K562 (cell line): ENCODE measurements at regions not wholly inside any gene's neighbourhood (a gene's known extent, or its start where the extent isn't known, plus 50 kb on each side); places are given as distances from the start of the nearest gene placed in this dataset.

Source experiments
- ATAC-seq: fragments of 200-7000 bp; cut with Tn5 transposase; 3 replicates; pipeline ENCODE4 v1.9.1; 2020; ENCODE audit warnings: moderate library complexity
- BruUV-seq: library from RNA; stranded (reverse); fragments of 400-500 nt; replicated peaks from 2 replicates; lab custom pipeline; 2021; lab: Mats Ljungman, UMichigan
- CTCF ChIA-PET: fragments of 300-600 bp; formaldehyde crosslinking; extraction: SDS; loops from one replicate; lab custom pipeline; 2021; ENCODE audit warnings: low intra/inter-chr PET ratio; lab: Yijun Ruan, JAX
- POLR2A ChIA-PET: fragments of 300-600, 350-650 bp; sonication (Branson Sonifier 250); formaldehyde crosslinking; extraction: SDS; loops from one replicate; lab custom pipeline; 2021; ENCODE audit warnings: antibody characterized with exemption, inconsistent platforms; lab: Yijun Ruan, JAX
- DNase-seq, 4 experiments: peaks; one replicate each; pipeline versions ENCODE4 v3.0.0 to v3.0.0-alpha.2; 2011 to 2018; ENCODE audit warnings: low spot score in 3 of 4, mixed read lengths in 3 of 4; ENCODE audit errors: extremely low read depth in 1 of 4
- FAIRE-seq: peaks from 2 replicates; lab custom pipeline; 2011; peaks lifted over from hg19 to GRCh38; lab: Jason Lieb, UNC
- H2AFZ ChIP-seq: 2 replicates; pipeline ENCODE4 v1.6.0; 2011; ENCODE audit warnings: low read depth, low read length, control low read depth, inconsistent platforms
- H3K27ac ChIP-seq: fragments of 200-600 bp; 3 replicates; pipeline ENCODE4 v1.8.0; 2011; ENCODE audit warnings: low read depth, mild to moderate bottlenecking, control low read depth, inconsistent platforms, low read length, moderate library complexity, mixed read lengths; ENCODE audit errors: extremely low read depth
- H3K27me3 ChIP-seq, 2 experiments: fragments of 300-600 bp in 1 of 2; 2 replicates in 1 of 2; 3 replicates in 1 of 2; pipeline versions ENCODE4 v1.6.0 to v1.8.0; 2011; ENCODE audit warnings: inconsistent platforms in 2 of 2, low read length in 2 of 2, mild to moderate bottlenecking in 1 of 2, mixed read lengths in 1 of 2, moderate library complexity in 1 of 2; ENCODE audit not compliant: control insufficient read depth in 2 of 2, insufficient read depth in 2 of 2
- H3K36me3 ChIP-seq: fragments of 300-600 bp; 3 replicates; pipeline ENCODE4 v1.8.0; 2011; ENCODE audit warnings: mild to moderate bottlenecking, low read length, inconsistent platforms; ENCODE audit not compliant: control insufficient read depth, insufficient read depth
- H3K4me1 ChIP-seq, 2 experiments: fragments of 200-600 bp in 1 of 2; replicated peaks in 1 of 2; 2 replicates in 1 of 2; 3 replicates in 1 of 2; pipeline versions ENCODE4 v1.5.1 to v1.8.0; 2011; ENCODE audit warnings: inconsistent platforms in 2 of 2, low read length in 2 of 2, mild to moderate bottlenecking in 1 of 2, mixed read lengths in 1 of 2, moderate library complexity in 1 of 2; ENCODE audit not compliant: control insufficient read depth in 2 of 2, insufficient read depth in 2 of 2
- H3K4me2 ChIP-seq: 2 replicates; pipeline ENCODE4 v1.6.1; 2011; ENCODE audit warnings: low read length, control low read depth, inconsistent platforms, mixed read lengths; ENCODE audit not compliant: insufficient read depth
- H3K4me3 ChIP-seq: fragments of 200-600 bp; sonication (generic), shearing (Covaris generic); 2 replicates; pipeline ENCODE4 v1.5.1; 2016; ENCODE audit warnings: control low read depth, inconsistent platforms
- H3K79me2 ChIP-seq: fragments of 200-600 bp; 3 replicates; pipeline ENCODE4 v1.8.0; 2011; ENCODE audit warnings: low read length, inconsistent platforms; ENCODE audit not compliant: control insufficient read depth, insufficient read depth
- H3K9ac ChIP-seq, 2 experiments: 2 replicates each; pipeline versions ENCODE4 v1.6.0 to v1.6.1; 2011; ENCODE audit warnings: low read depth in 2 of 2, low read length in 2 of 2, control low read depth in 1 of 2, inconsistent platforms in 1 of 2, mild to moderate bottlenecking in 1 of 2, mixed read lengths in 1 of 2; ENCODE audit not compliant: insufficient read depth in 1 of 2
- H3K9me1 ChIP-seq: one replicate; pipeline ENCODE4 v1.6.0; 2011; ENCODE audit warnings: inconsistent platforms, mild to moderate bottlenecking, low read length, moderate library complexity; ENCODE audit not compliant: control insufficient read depth, insufficient read depth
- H3K9me3 ChIP-seq: replicated peaks from 2 replicates; pipeline ENCODE4 v1.5.1; 2011; ENCODE audit warnings: low read depth, low read length, inconsistent platforms; ENCODE audit not compliant: control insufficient read depth, insufficient read depth
- H4K20me1 ChIP-seq: replicated peaks from 2 replicates; pipeline ENCODE4 v1.6.1; 2011; ENCODE audit warnings: low read length, inconsistent platforms, mixed read lengths; ENCODE audit not compliant: control insufficient read depth, insufficient read depth
- AFF4 ChIP-seq: sonication (generic); formaldehyde crosslinking; IDR thresholded peaks from 2 replicates; pipeline ENCODE4 v1.8.0; 2023; ENCODE audit warnings: mild to moderate bottlenecking, missing genetic modification reagents
- BRF2 ChIP-seq: IDR thresholded peaks from 3 replicates; pipeline ENCODE4 v1.6.1; 2011; ENCODE audit warnings: borderline replicate concordance, mild to moderate bottlenecking; ENCODE audit not compliant: insufficient read length, insufficient read depth
- DLX4 ChIP-seq: fragments of 250-450 bp; sonication (Bioruptor Pico); IDR thresholded peaks from 2 replicates; pipeline ENCODE4 v1.6.1; 2021; ENCODE audit warnings: mild to moderate bottlenecking
- HDAC6 ChIP-seq: IDR thresholded peaks from 2 replicates; pipeline ENCODE4 v1.6.1; 2012; ENCODE audit warnings: low read depth, mild to moderate bottlenecking, control low read depth, inconsistent platforms, low read length, moderate library complexity
- MECOM ChIP-seq: fragments of 250-450 bp; sonication (Bioruptor Pico); IDR thresholded peaks from 2 replicates; pipeline ENCODE4 v1.8.0; 2022; ENCODE audit warnings: inconsistent platforms
- NR4A1 ChIP-seq, 2 experiments: fragments of 250-450 bp in 1 of 2; fragments of 450-650 bp in 1 of 2; sonication (Bioruptor Pico) in 1 of 2; IDR thresholded peaks; 2 replicates each; pipeline versions ENCODE4 v1.4.0 to v1.6.1; 2016 to 2020; ENCODE audit warnings: mild to moderate bottlenecking in 2 of 2, missing compliant biosample characterization in 1 of 2, missing genetic modification characterization in 1 of 2, moderate library complexity in 1 of 2
- POLR3A ChIP-seq: IDR thresholded peaks from 2 replicates; pipeline ENCODE4 v1.6.1; 2011; ENCODE audit warnings: borderline replicate concordance, mild to moderate bottlenecking, moderate library complexity; ENCODE audit not compliant: insufficient read length, insufficient read depth; ENCODE audit errors: extremely low read depth
- POLR3G ChIP-seq: IDR thresholded peaks from 2 replicates; pipeline ENCODE4 v1.6.1; 2011; ENCODE audit not compliant: insufficient read length, insufficient replicate concordance; ENCODE audit errors: extremely low read depth
- SIX5 ChIP-seq, 2 experiments: IDR thresholded peaks; 2 replicates each; pipeline ENCODE4 v1.6.1; 2011; ENCODE audit warnings: low read length in 2 of 2, borderline replicate concordance in 1 of 2, low read depth in 1 of 2, mild to moderate bottlenecking in 1 of 2, moderate library complexity in 1 of 2; ENCODE audit not compliant: insufficient read depth in 1 of 2
- TBP ChIP-seq: optimal IDR thresholded peaks from 2 replicates; pipeline ENCODE3; 2011; ENCODE audit warnings: low read depth, low read length, improper control_type of control experiment
- TRIM25 ChIP-seq: fragments of 450-650 bp; IDR thresholded peaks from 2 replicates; pipeline ENCODE4 v1.7.0; 2016; ENCODE audit warnings: borderline replicate concordance
- ZNF431 ChIP-seq: sonication (generic); formaldehyde crosslinking; IDR thresholded peaks from 2 replicates; pipeline ENCODE4 v1.8.0; 2022; ENCODE audit warnings: mild to moderate bottlenecking, missing genetic modification reagents
- ZNF717 ChIP-seq: fragments of 250-450 bp; sonication (Bioruptor Pico); IDR thresholded peaks from 2 replicates; pipeline ENCODE4 v1.5.0; 2021
- WGBS: fragments of 100-300 bp; shearing (Covaris generic); methylation state at CpG from one replicate; pipeline ENCODE4 v1.1.6; 2016; ENCODE audit warnings: low coverage, mixed read lengths; ENCODE audit not compliant: insufficient coverage; ENCODE audit errors: missing lambda C conversion rate; 5-methylcytosine and 5-hydroxymethylcytosine counted together
- in situ Hi-C: fragments of 300-500 bp; cut with MboI; formaldehyde crosslinking; loops from 4 replicates; pipeline ENCODE4 v1.15.0; 2018; ENCODE audit warnings: inconsistent platforms, mixed read lengths
- intact Hi-C: fragments of 100-400 bp; cut with micrococcal nuclease; formaldehyde crosslinking; loops from 2 replicates; pipeline ENCODE4 v1.14.2; 2022

- Histone ChIP-seq H3K27me3 (no peaks in the 10 kb centered on the region), H3K4me3 (no peak overlapping the region), H3K4me2 (no peak overlapping the region), H3K9me3 (no peaks in the 10 kb centered on the region), H3K4me1 (no peaks in the 10 kb centered on the region), H4K20me1 (no peaks in the 10 kb centered on the region), H3K9ac (no peak overlapping the region), H3K79me2 (no peaks in the 10 kb centered on the region), H3K36me3 (no peaks in the 10 kb centered on the region), H3K27ac (no peak overlapping the region), H3K9me1 (no peaks in the 10 kb centered on the region), H2AFZ (no peak overlapping the region)
- ATAC-seq (no peak), FAIRE-seq (no peak), DNase-seq (no peak)
- POLR2A ChIA-PET: interaction anchor here (0.5 kb wide), 1 partner anchor 1760 kb away, joined by 3 read pairs; no protein-coding TSS in a partner anchor
- BruUV-seq: no TSS peak
- CTCF ChIA-PET: interaction anchor here (0.5 kb wide), 1 partner anchor 577 kb away, joined by 3 read pairs; no protein-coding TSS in a partner anchor
- intact Hi-C loops: no loop called here
- no peak for TF ChIP-seq TBP
- no peak for TF ChIP-seq TRIM25
- no peak for TF ChIP-seq POLR3A
- no peak for TF ChIP-seq SIX5 (IDR thresholded peaks at IDR 0.05; ENCODE audit: borderline replicate concordance in 1 of 2, insufficient read depth in 1 of 2, low read depth in 1 of 2, low read length in 2 of 2)
- TF ChIP-seq ZNF431 (CRISPR knock-in tag): no peak
- TF ChIP-seq AFF4 (CRISPR knock-in tag): no peak
- no peak for TF ChIP-seq HDAC6
- TF ChIP-seq POLR3G: no peak
- no peak for TF ChIP-seq NR4A1 (CRISPR knock-in tag; IDR thresholded peaks at IDR 0.05)
- TF ChIP-seq NR4A1 (tag; IDR thresholded peaks at IDR 0.05): no peak
- TF ChIP-seq MECOM (CRISPR knock-in tag): no peak
- no peak for TF ChIP-seq ZNF717 (CRISPR knock-in tag)
- no peak for TF ChIP-seq BRF2
- no peak for TF ChIP-seq DLX4
- 3% methylated on average over 2 of the region's 2 CpGs for WGBS
- in situ Hi-C loops: no loop called here
These were observed 133.9 kb upstream of the DNAH14 start for GRCh38 chr1:224795591-224795990.
